Tibial nerve (tissue), 4 donors: ENCODE measurements at regions not wholly inside any gene's neighbourhood (a gene's known extent, or its start where the extent isn't known, plus 50 kb on each side); places are given as distances from the start of the nearest gene placed in this dataset.
"Not testable (repeated sequence)": the region's sequence is repeated elsewhere in the genome, so short reads cannot be mapped to it uniquely, and the experiment has no call there.

Experiments used
- CTCF ChIP-seq, 5 experiments: fragments of 200-600 bp in 3 of 5; fragments of 450-650 bp in 2 of 5; sonication (generic) in 3 of 5; IDR thresholded peaks; one replicate each; pipeline ENCODE4 v1.5.1; 2016 to 2019; ENCODE audit warnings: antibody characterized with exemption in 5 of 5, mild to moderate bottlenecking in 3 of 5, moderate library complexity in 2 of 5
- EP300 ChIP-seq, 2 donors: sonication (generic); formaldehyde crosslinking; IDR thresholded peaks; one replicate each; pipeline ENCODE4 v1.6.1; 2017; ENCODE audit warnings: antibody characterized with exemption in 2 of 2, mild to moderate bottlenecking in 1 of 2

GRCh38 chr1:98108378-98108777, 187.5 kb upstream of the DPYD start:
- TF ChIP-seq EP300, CTCF (IDR thresholded peaks at IDR 0.05): not testable (repeated sequence)
